ENCODE measurements at regions not wholly inside any gene's neighbourhood (a gene's known extent, or its start where the extent isn't known, plus 50 kb on each side); places are given as distances from the start of the nearest gene placed in this dataset.
"Not testable (repeated sequence)": the region's sequence is repeated elsewhere in the genome, so short reads cannot be mapped to it uniquely, and the experiment has no call there.

- DNase-seq (ENCODE audit: low spot score) = no peak
Observed at GRCh38 chr5:124549891-124550436, 196.5 kb downstream of the ZNF608 start.

DNA sequence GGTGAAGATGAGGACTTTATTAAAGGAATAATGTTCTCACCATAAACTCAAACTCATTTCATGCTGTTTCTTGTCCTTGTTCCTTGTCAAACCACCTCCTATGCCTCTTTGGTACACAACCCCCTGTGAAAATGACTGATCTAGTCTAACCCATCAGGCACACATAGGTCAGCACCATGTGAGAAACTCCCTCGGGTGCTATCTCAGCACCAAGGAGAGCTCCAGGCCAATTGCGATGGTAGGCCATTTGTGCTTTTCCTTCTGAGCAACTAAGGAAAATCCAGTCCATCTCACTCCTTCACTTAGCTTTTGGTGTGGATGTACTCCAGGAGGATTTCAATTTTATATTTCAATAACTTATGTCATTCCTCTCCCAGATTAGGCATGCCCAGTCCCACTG is 199.8 kb downstream of the ZNF608 start:
- DNase-seq (ENCODE audit: low spot score) = peak; percentile 45

DNA sequence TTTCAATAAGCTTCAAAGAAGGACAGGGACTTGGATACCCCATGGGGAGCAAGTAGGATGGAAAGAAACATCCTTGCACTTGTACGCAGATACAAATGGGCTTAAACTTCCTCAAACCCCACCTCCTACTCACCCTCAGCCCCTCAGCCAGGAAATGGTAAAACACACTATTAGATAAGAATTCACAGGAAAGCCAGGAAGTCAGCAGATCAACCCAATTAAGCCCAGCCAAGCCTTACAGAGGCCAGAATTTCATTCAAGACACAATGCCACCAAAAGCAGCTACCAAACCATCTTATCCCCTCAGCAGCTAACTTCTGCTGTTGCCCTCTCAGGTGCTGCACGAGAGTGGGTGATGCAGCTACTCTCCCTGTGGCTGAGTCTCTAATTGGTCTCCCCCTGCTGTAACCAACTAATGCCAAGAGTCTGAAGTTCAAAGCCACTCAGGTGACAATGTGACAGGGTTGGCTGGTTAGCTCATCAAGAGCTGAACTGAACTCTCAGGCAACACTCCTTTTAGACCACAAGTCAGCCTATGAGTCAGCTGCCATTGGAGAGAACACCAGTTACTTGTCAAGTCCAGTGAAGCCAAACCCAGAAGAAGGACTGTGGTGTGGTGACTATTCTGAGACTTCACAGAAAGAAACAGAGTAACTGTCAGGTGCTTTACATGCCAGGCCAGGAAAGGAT is 201.9 kb downstream of the ZNF608 start:
- peak; percentile 19 for DNase-seq (ENCODE audit: low spot score)

GRCh38 chr5:124538931-124539330 is 207.5 kb downstream of the ZNF608 start:
- no peak for DNase-seq (ENCODE audit: low spot score)

- no peak for DNase-seq (ENCODE audit: low spot score)
Observed at GRCh38 chr5:124538191-124538590, 208.2 kb downstream of the ZNF608 start.

DNA sequence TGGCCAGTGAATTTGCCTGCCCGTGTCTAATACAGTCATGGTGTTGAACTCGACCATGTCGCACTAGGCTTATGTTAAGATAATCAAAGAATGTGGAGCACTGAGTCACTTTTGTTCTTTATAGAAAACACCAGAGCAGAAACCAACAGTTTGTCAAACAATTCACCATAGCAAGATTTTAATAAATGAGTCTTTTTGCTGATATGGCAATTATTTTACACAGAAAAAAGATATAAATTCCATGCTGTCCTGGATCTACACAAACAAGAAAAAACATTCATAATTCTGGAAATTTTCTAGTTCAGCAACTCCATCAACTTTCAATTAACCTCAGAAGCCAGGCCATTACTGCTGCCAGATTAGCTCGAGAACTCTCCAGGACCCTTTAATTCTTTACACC is 208.9 kb downstream of the ZNF608 start:
- no peak for DNase-seq (ENCODE audit: low spot score)

DNA sequence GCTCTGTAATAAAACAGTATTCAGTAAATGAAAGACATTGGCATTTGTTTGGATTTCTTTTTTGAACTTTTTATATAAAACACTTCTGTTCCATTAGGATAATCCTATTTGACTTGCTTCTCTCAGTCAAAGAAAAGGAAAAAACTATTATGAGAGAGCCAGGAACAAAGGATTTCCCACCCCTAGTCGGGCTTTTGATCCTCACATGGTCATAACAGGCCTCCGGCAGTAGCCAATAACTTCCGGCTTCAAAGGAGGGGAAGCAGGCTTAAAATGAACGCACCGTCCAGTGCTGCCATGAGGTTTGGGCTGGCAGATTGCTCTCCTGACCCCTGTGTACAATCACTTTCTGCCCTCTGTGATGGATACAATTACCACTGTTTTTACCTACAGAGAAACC is 209.3 kb downstream of the ZNF608 start:
- no peak for DNase-seq (ENCODE audit: low spot score)

DNA sequence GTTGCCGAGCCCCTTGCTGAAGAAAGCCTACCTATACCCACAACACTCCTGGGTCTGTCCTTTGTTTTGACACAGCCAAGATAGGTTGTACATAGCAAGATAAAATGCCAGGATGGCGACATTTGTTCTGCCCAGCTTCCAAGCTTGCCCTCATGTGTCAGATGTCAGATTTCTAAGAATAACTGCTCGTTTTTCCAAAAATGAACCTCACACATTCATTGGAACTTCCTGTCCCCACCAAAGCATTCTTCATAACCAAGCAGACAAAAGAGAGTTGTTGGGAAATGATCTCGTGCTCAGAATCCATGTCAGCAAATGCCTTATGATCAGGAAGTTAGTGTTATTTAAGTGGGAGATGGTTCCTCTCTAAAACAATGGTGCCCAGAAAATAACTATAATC is 210.1 kb downstream of the ZNF608 start:
- DNase-seq (ENCODE audit: low spot score) = no peak

GRCh38 chr5:124530916-124531315 is 215.5 kb downstream of the ZNF608 start:
- no peak for DNase-seq (ENCODE audit: low spot score)

- no peak for DNase-seq (ENCODE audit: low spot score)
Observed at GRCh38 chr5:124528838-124529237, 217.6 kb downstream of the ZNF608 start.

DNA sequence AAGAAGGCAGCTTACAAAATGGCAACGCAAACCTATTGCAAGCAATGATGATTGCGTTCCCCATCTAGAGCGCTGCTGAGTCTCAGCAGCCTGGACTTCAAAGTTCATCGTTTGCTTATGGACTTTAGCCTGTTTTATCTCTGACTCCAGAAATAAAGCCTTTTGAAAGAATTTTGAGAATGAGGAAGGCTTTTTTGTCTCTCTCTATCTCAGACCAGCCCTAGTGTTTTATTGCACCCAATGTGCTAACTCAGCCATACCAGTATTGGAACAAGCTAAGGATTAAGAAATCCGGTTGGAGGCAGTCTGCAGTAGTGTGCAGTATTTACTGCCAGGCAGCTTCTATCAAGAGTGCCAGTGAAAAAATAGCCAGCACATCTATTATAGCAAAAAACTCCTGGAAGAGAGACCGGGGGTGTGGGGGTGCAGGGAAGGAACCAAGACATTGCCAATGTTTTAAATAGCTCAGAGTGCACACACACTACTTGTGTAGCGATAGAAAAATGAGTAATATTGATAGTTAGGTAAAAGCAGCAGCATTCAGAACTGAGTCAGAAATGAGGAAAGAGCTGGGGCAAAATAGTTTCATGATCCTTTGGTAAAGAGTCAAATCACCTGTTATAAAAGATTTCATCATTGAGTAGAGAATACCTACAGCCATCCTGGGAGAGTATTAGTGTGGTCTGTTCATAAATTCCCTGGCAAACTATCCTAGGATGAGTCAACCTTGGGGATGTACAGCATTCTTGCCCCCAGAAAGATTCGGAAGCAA is 219.0 kb downstream of the ZNF608 start:
- peak; percentile 17 for DNase-seq (ENCODE audit: low spot score)

DNA sequence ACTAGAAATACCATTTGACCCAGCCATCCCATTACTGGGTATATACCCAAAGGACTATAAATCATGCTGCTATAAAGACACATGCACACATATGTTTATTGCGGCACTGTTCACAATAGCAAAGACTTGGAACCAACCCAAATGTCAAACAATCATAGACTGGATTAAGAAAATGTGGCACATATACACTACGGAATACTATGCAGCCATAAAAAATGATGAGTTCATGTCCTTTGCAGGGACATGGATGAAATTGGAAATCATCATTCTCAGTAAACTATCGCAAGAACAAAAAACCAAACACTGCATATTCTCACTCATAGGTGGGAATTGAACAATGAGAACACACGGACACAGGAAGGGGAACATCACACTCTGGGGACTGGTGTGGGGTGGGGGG is 220.4 kb downstream of the ZNF608 start:
- not testable (repeated sequence) for DNase-seq (ENCODE audit: low spot score)

- no peak for DNase-seq (ENCODE audit: low spot score)
Observed at GRCh38 chr5:124524552-124525232, 221.7 kb downstream of the ZNF608 start.

DNA sequence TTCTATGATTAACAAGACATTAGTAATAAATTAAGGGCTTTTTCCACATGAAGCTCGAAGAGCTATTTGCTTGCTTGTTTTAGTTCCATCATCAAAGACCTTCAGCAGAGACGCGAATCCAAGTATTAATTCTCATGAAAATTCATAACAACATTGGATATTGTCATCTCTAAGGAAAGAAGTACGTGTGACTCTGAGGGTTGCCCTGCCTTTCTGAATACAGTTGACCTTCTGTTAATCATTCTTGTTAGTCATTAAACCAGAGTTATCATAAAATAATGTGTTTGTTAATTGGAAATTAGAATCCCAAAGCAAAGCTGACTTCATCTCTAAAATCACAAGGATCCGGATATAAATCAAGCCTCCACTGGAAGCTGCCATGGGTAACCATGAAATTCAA is 222.5 kb downstream of the ZNF608 start:
- DNase-seq (ENCODE audit: low spot score) = no peak

DNA sequence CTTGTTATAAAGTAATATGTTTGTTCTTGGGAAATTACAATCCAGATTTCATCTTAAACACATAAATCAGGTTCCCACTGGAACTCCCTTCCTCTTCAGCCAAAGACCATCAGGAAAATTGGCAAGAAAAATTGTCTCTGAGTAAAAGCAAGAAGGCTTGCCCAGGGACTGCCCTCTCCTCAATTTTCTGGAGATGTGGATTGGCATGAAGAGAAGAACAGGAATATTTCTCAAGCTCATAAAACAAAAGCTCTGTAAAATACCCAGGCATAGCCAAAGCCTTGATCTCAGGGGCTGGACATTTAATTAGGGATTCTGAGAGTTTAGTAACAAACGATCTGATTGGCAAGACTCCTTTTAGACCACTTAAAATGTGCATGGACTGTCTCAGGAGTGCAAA is 223.4 kb downstream of the ZNF608 start:
- no peak for DNase-seq (ENCODE audit: low spot score)

- no peak for DNase-seq (ENCODE audit: low spot score)
Observed at GRCh38 chr5:124521461-124522230, 224.8 kb downstream of the ZNF608 start.

DNA sequence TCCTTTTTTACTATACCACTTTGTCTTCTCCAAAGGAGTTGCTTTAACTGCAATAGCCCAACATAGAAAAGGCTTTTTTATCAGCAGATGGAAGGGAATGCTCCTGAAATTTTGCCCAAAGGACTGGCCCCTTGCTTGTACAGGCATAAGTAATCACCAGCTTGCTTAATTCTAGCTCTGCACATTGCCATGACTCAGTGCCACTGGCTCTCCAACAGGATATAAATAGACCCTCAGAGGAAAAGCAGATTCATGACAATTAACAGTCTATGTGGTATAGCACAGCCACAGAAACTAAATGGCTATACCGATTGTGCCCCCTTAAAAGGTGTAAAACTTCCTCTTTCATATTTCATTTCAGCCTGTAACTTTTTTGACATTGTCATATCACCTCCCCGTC is 227.0 kb downstream of the ZNF608 start:
- DNase-seq (ENCODE audit: low spot score) = peak; percentile 72

DNA sequence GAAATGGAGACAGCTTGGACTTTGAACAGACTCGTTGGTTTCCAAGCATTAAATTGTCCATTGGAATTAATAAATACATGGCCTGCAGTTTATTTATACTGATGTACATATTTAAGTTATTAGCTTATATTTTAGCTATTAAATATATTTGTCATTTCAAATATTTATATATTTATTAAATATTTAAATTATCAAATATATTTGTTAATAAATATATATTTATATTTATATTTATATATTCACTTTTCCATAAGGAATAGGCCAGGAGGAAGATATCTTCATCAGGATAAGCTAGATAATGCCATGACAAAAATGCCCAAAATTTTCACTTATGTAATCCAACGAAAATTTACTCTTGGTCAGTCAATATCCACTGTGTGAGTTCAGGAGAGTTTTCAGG is 229.9 kb downstream of the ZNF608 start:
- DNase-seq (ENCODE audit: low spot score) = no peak

GRCh38 chr5:124515497-124516245 is 230.8 kb downstream of the ZNF608 start:
- no peak for DNase-seq (ENCODE audit: low spot score)

DNA sequence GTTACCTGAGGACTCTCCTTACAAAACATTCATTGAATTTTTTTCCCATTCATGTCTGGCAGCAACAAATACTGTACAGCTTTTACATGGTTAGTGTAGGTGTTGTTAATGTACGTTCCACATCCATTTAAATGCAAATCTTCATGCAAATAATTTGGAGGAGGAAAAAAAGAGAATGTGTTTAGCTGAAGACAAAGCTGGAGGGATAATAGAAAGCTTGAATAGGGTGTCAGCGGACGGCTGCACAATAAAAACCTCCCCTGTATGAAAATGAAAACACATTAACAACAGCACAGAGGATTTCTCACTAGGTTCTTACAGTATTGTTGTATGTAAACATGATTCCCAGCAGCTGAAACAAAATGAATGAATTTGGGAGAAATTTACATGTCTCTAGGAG is 231.5 kb downstream of the ZNF608 start:
- no peak for DNase-seq (ENCODE audit: low spot score)

DNA sequence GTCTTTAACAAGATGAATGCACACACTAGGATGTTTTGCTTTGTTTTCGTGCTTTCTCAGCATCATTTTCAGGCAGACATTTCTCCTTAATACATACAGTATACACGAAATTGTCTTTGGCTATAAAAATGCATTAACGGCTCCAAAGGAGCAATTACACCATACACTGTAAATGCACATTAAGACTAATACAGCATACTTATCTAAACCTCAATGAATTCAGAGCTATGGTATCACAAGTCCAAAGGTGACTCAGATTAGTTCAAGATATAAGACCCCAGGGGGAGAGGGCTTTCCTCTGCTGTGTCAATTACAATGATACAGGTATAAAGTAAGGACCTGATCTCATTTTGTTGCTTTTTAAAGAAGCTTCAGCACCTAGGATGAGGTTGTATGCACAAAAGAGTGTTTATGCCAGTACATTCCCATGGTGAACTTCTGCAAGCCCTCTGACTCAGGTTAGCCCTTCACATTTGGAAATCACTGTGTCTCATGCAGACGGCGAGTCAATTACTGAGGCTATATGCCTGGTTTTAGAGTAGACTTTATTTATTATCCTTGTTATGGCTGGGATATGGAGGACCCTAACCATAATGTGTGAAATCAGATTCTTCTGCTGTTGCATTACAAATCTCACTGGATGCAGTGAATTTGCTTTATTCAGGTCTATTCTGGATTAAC is 233.3 kb downstream of the ZNF608 start:
- peak; percentile 36 for DNase-seq (ENCODE audit: low spot score)

Data from AG08396 (cell line).